OCI-LY7 (cell line): ENCODE measurements at regions not wholly inside any gene's neighbourhood (a gene's known extent, or its start where the extent isn't known, plus 50 kb on each side); places are given as distances from the start of the nearest gene placed in this dataset.

Experiments
- EZH2phosphoT487 ChIP-seq: fragments of 200-600 bp; sonication (generic); IDR thresholded peaks from 2 replicates; pipeline ENCODE4 v1.6.1; 2018; ENCODE audit warnings: low read depth, borderline replicate concordance, mild to moderate bottlenecking, mixed run types, antibody characterized with exemption, low read length, moderate library complexity, mixed read lengths
- TF ChIP-seq, protein P1 (sequence below): fragments of 200-600 bp; sonication (generic); conservative IDR thresholded peaks from 2 replicates; pipeline ENCODE4 v1.5.1; 2014; ENCODE audit warnings: mild to moderate bottlenecking, antibody characterized with exemption, low read length, moderate library complexity, mixed read lengths

DNA sequence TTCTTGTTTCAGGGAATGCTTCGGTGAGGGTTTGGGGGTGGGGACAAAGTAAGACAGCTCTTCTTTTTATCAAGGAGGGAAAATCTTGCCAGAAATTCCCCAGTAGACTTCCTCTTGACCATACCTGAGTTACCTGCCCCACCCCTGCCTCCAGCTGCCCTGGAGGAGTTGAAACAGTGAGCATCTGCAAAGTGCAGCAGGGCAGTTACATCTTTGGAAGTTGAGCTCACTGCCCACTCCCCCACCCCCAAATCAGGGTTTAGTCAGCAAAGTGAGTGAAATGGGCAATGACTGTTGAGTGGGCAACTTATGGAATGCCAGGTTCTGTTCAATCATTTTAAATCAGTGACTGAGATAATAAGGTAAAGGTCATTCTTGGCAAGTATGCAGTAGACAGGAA, 98.8 kb downstream of the BANF2 start:
- TF ChIP-seq, protein P1, sequence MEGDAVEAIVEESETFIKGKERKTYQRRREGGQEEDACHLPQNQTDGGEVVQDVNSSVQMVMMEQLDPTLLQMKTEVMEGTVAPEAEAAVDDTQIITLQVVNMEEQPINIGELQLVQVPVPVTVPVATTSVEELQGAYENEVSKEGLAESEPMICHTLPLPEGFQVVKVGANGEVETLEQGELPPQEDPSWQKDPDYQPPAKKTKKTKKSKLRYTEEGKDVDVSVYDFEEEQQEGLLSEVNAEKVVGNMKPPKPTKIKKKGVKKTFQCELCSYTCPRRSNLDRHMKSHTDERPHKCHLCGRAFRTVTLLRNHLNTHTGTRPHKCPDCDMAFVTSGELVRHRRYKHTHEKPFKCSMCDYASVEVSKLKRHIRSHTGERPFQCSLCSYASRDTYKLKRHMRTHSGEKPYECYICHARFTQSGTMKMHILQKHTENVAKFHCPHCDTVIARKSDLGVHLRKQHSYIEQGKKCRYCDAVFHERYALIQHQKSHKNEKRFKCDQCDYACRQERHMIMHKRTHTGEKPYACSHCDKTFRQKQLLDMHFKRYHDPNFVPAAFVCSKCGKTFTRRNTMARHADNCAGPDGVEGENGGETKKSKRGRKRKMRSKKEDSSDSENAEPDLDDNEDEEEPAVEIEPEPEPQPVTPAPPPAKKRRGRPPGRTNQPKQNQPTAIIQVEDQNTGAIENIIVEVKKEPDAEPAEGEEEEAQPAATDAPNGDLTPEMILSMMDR = no peak
- TF ChIP-seq EZH2phosphoT487 = no peak
